CD4-positive, alpha-beta memory T cell (primary cell): ENCODE measurements at regions not wholly inside any gene's neighbourhood (a gene's known extent, or its start where the extent isn't known, plus 50 kb on each side); places are given as distances from the start of the nearest gene placed in this dataset.

Experiments
- CTCF ChIA-PET: fragments of 350-600 bp; sonication (Branson Sonifier 250); formaldehyde crosslinking; loops from one replicate; lab custom pipeline; 2021; ENCODE audit warnings: inconsistent platforms; ENCODE audit not compliant: partially characterized antibody; lab: Charles Lee
- POLR2A ChIA-PET: fragments of 350-600 bp; sonication (Branson Sonifier 250); formaldehyde crosslinking; loops from one replicate; lab custom pipeline; 2021; ENCODE audit not compliant: partially characterized antibody; lab: Charles Lee
- DNase-seq, 5 donors: peaks; one replicate each; pipeline versions ENCODE4 v3.0.0 to v3.0.0-alpha.2; 2020 to 2022; ENCODE audit warnings: mixed read lengths in 1 of 5
- H3K27ac ChIP-seq: one replicate; pipeline ENCODE4 v1.7.0; 2013; ENCODE audit warnings: low read depth, low read length
- H3K27me3 ChIP-seq: 2 replicates; pipeline ENCODE4 v1.7.0; 2013; ENCODE audit warnings: mild to moderate bottlenecking, low read length, moderate library complexity; ENCODE audit not compliant: insufficient read depth
- H3K36me3 ChIP-seq: 2 replicates; pipeline ENCODE4 v1.7.0; 2013; ENCODE audit warnings: mild to moderate bottlenecking, low read length, moderate library complexity; ENCODE audit not compliant: insufficient read depth
- H3K4me1 ChIP-seq: 2 replicates; pipeline ENCODE4 v1.7.0; 2013; ENCODE audit warnings: mild to moderate bottlenecking, low read length, moderate library complexity; ENCODE audit not compliant: insufficient read depth
- H3K4me3 ChIP-seq, 2 donors: one replicate each; pipeline ENCODE4 v1.7.0; 2013; ENCODE audit warnings: low read length in 2 of 2, mild to moderate bottlenecking in 1 of 2
- H3K9me3 ChIP-seq, 2 donors: one replicate each; pipeline ENCODE4 v1.7.0; 2013; ENCODE audit warnings: low read length in 2 of 2, control low read depth in 1 of 2; ENCODE audit not compliant: control insufficient read depth in 1 of 2
- H3K27ac Mint-ChIP-seq, 7 donors: one replicate each; pipeline ENCODE4 v1.8.0; 2020 to 2021; ENCODE audit warnings: mixed read lengths in 7 of 7, mild to moderate bottlenecking in 6 of 7, inconsistent platforms in 3 of 7, moderate library complexity in 3 of 7
- H3K27me3 Mint-ChIP-seq, 2 donors: one replicate each; pipeline ENCODE4 v1.8.0; 2020 to 2021; ENCODE audit warnings: mixed read lengths in 2 of 2
- H3K36me3 Mint-ChIP-seq, 2 donors: one replicate each; pipeline ENCODE4 v1.8.0; 2020 to 2021; ENCODE audit warnings: mixed read lengths in 2 of 2, inconsistent platforms in 1 of 2, mild to moderate bottlenecking in 1 of 2
- H3K4me1 Mint-ChIP-seq, 4 donors: one replicate each; pipeline ENCODE4 v1.8.0; 2020 to 2021; ENCODE audit warnings: mixed read lengths in 4 of 4, mild to moderate bottlenecking in 1 of 4
- H3K4me3 Mint-ChIP-seq, 8 donors: one replicate each; pipeline ENCODE4 v1.8.0; 2020 to 2021; ENCODE audit warnings: mixed read lengths in 8 of 8, mild to moderate bottlenecking in 7 of 8, moderate library complexity in 6 of 8, inconsistent platforms in 3 of 8
- H3K9me3 Mint-ChIP-seq, 8 donors: one replicate each; pipeline ENCODE4 v1.8.0; 2020 to 2021; ENCODE audit warnings: mixed read lengths in 8 of 8, mild to moderate bottlenecking in 5 of 8, inconsistent platforms in 3 of 8, moderate library complexity in 1 of 8
- intact Hi-C: fragments of 100-400 bp; cut with micrococcal nuclease; formaldehyde crosslinking; loops from one replicate; pipeline ENCODE4 v1.15.1; 2023

- Histone ChIP-seq H3K9me3 (no peaks in the 10 kb centered on the region), H3K27ac (no peak overlapping the region), H3K36me3 (no peaks in the 10 kb centered on the region), H3K4me3 (no peak overlapping the region), H3K27me3 (no peaks in the 10 kb centered on the region), H3K4me1 (no peaks in the 10 kb centered on the region)
- Mint-ChIP-seq H3K27ac (no peak overlapping the region), H3K4me3 (no peak overlapping the region), H3K4me1 (no peaks in the 10 kb centered on the region), H3K36me3 (no peaks in the 10 kb centered on the region), H3K9me3 (peaks cover 2 to 19% (median 4%) of the 10 kb centered on the region in 8 donors), H3K27me3 (no peaks in the 10 kb centered on the region)
- intact Hi-C loops: no loop called here
- ChIA-PET CTCF (no interaction called here), POLR2A (no interaction called here)
- no peak for DNase-seq
These were observed 792.0 kb downstream of the MED13L start for GRCh38 chr12:115485503-115485902.

DNA sequence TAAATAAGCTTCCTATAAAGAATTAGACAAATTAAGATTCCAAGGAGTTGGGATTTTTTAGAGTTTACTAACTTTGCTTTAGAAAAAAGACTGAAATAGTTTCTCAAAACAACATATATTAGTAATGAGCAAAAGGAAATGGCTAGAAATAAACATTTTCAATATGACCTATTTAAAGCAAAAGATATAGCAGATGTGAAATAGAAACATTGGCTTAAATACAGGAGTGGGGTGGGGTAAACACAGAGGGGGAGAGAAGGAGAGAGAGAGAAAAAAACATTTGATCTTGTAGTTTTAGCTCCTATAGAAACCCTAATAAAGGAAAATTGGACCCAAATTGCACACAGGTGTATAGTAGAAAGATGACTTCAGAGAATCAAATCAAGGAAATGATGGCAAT is 794.5 kb downstream of the MED13L start:
- ChIA-PET POLR2A (no interaction called here), CTCF (no interaction called here)
- H3K9me3 ChIP-seq: no peaks in the 10 kb centered on the region
- H3K27me3 ChIP-seq: no peaks in the 10 kb centered on the region
- intact Hi-C loops: no loop called here
- no peaks in the 10 kb centered on the region for H3K36me3 ChIP-seq
- H3K36me3 Mint-ChIP-seq: no peaks in the 10 kb centered on the region
- no peaks in the 10 kb centered on the region for H3K4me1 ChIP-seq
- no peaks in the 10 kb centered on the region for H3K27me3 Mint-ChIP-seq
- H3K27ac Mint-ChIP-seq: no peak overlapping the region
- no peaks in the 10 kb centered on the region for H3K4me1 Mint-ChIP-seq
- DNase-seq: no peak
- no peak overlapping the region for H3K27ac ChIP-seq
- no peak overlapping the region for H3K4me3 ChIP-seq
- peaks cover 3 to 16% (median 3%) of the 10 kb centered on the region in 8 donors for H3K9me3 Mint-ChIP-seq
- H3K4me3 Mint-ChIP-seq: no peak overlapping the region

DNA sequence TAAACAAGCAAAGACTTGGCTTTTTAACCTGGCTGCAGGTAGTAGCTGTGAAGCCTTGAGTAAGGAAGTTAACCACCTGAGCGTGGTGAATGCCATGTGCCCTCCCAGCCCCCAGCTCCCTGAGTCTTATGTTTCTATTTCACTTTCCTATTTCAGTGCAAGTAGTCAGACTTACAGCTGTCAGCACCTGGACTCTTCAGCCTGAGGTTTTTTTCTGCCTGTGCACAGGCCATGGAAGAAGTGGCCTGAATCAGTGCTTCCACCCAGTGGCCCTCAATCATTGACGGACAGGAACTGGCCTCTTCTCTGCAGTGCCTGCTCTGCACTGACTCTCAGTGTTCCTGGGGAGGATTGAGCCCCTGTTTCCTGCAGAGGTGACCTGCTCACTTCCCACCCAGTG is 796.4 kb downstream of the MED13L start:
- no peak for DNase-seq
- Histone ChIP-seq H3K9me3 (no peaks in the 10 kb centered on the region), H3K4me1 (no peaks in the 10 kb centered on the region), H3K27me3 (no peaks in the 10 kb centered on the region), H3K36me3 (no peaks in the 10 kb centered on the region), H3K27ac (no peak overlapping the region), H3K4me3 (no peak overlapping the region)
- ChIA-PET POLR2A (no interaction called here), CTCF (no interaction called here)
- Mint-ChIP-seq H3K27ac (no peak overlapping the region), H3K4me1 (no peaks in the 10 kb centered on the region), H3K4me3 (no peak overlapping the region), H3K9me3 (peaks cover 4 to 22% (median 7%) of the 10 kb centered on the region in 8 donors), H3K27me3 (no peaks in the 10 kb centered on the region), H3K36me3 (no peaks in the 10 kb centered on the region)
- intact Hi-C loops: no loop called here

DNA sequence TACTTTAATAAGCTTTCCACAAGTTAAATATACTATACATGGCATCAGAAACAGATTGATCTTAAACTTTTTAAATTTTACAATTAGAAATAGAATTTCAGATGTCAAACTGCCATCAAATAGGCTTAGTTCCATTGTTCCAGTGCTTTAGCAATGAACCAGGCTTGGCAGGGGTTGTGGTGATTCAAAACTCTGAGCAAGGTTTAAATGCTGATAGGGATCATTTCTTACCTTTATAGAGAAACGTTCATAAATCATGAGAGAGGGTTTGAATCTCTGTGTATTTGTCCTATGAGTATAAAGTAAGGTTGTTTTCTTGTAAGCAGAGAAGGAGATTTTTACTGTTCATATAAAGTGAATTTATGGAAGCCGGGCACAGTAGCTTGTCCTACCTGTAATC is 794.5 kb upstream of the TBX3 start:
- intact Hi-C loops: no loop called here
- Histone ChIP-seq H3K4me3 (no peak overlapping the region), H3K27ac (no peak overlapping the region), H3K36me3 (no peaks in the 10 kb centered on the region), H3K27me3 (no peaks in the 10 kb centered on the region), H3K4me1 (no peaks in the 10 kb centered on the region), H3K9me3 (no peaks in the 10 kb centered on the region)
- no peak for DNase-seq
- H3K4me3 Mint-ChIP-seq: no peak overlapping the region
- H3K27me3 Mint-ChIP-seq: no peaks in the 10 kb centered on the region
- peaks cover 5 to 17% (median 8%) of the 10 kb centered on the region in 8 donors for H3K9me3 Mint-ChIP-seq
- CTCF ChIA-PET: no interaction called here
- POLR2A ChIA-PET: no interaction called here
- no peaks in the 10 kb centered on the region for H3K4me1 Mint-ChIP-seq
- no peaks in the 10 kb centered on the region for H3K36me3 Mint-ChIP-seq
- no peak overlapping the region for H3K27ac Mint-ChIP-seq

DNA sequence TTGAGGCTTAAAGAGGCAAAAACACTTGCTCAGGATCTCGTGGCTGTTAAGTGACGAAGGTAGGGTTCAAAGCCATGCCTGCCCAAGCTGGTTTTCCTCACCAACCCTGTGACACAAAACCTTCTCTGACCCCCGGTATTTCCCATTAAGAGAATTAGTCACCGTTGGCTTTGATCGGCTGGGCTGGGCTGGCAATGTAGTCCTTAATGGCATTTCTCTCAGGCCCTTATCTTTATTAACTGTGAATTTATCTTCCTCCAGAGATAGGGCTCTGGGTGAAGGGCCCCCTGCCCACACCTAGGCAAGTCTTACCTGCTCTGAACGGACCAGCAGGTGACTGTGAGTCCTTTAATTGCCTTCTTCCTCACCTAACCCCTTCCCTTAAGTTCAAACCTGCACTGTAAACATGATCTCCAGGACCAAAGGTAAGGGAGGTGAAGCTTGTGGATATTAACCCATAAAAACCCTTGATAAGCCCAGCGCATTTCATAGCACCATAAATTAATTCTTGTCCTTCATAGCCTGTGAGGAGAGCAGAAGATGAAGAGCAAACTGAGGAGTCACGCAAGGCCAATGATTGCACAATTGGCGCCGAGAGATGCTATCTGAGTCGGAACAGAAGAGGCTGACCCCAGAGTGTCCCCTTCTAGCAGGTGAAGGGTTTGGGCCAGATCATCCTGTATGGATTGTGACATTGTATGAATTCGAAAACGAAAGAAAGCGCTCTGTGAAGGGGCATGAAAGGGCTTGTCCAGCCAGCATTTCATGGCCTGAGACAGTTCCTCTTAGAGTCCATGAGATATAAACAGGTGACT is 790.8 kb upstream of the TBX3 start:
- H3K4me1 ChIP-seq: no peaks in the 10 kb centered on the region
- H3K9me3 ChIP-seq: no peaks in the 10 kb centered on the region
- H3K36me3 Mint-ChIP-seq: no peaks in the 10 kb centered on the region
- no peak overlapping the region for H3K4me3 ChIP-seq
- no peak overlapping the region for H3K4me3 Mint-ChIP-seq
- ChIA-PET POLR2A (no interaction called here), CTCF (no interaction called here)
- DNase-seq: no peak
- peaks cover 2 to 11% (median 5%) of the 10 kb centered on the region in 8 donors for H3K9me3 Mint-ChIP-seq
- H3K27ac ChIP-seq: no peak overlapping the region
- intact Hi-C loops: no loop called here
- no peaks in the 10 kb centered on the region for H3K4me1 Mint-ChIP-seq
- no peaks in the 10 kb centered on the region for H3K27me3 ChIP-seq
- H3K36me3 ChIP-seq: no peaks in the 10 kb centered on the region
- H3K27ac Mint-ChIP-seq: no peak overlapping the region
- H3K27me3 Mint-ChIP-seq: no peaks in the 10 kb centered on the region

- Mint-ChIP-seq H3K36me3 (no peaks in the 10 kb centered on the region), H3K4me1 (no peaks in the 10 kb centered on the region), H3K27ac (no peak overlapping the region), H3K9me3 (peaks cover 2 to 14% (median 5%) of the 10 kb centered on the region in 8 donors), H3K4me3 (no peak overlapping the region), H3K27me3 (no peaks in the 10 kb centered on the region)
- no peaks in the 10 kb centered on the region for H3K4me1 ChIP-seq
- H3K9me3 ChIP-seq: no peaks in the 10 kb centered on the region
- H3K27ac ChIP-seq: no peak overlapping the region
- CTCF ChIA-PET: no interaction called here
- H3K36me3 ChIP-seq: no peaks in the 10 kb centered on the region
- intact Hi-C loops: no loop called here
- no peak overlapping the region for H3K4me3 ChIP-seq
- POLR2A ChIA-PET: no interaction called here
- H3K27me3 ChIP-seq: no peaks in the 10 kb centered on the region
- no peak for DNase-seq
These were observed 789.4 kb upstream of the TBX3 start for GRCh38 chr12:115473257-115473956.

DNA sequence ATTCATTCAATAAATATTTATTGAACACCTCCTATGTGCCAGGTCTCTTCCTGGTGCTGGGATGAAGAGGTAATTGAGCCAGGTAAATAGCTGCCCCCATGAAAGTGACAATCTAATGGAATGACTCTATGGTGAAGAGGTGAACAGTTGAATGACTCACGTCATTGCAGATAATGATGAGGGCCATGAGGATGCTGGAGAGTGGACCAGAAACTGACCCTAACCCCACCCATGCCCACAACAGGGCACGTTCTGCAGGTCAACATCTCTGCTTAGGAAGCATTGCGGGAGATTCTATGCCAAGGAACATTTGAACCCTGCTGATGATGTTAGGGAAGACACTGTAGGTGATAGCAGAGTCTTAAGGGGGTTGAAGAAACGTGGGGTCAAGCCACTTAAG is 788.9 kb upstream of the TBX3 start:
- Mint-ChIP-seq H3K36me3 (no peaks in the 10 kb centered on the region), H3K27ac (no peak overlapping the region), H3K4me1 (no peaks in the 10 kb centered on the region), H3K9me3 (peaks cover 2 to 13% (median 5%) of the 10 kb centered on the region in 8 donors), H3K27me3 (no peaks in the 10 kb centered on the region), H3K4me3 (no peak overlapping the region)
- ChIA-PET CTCF (no interaction called here), POLR2A (no interaction called here)
- DNase-seq: no peak
- Histone ChIP-seq H3K4me3 (no peak overlapping the region), H3K27ac (no peak overlapping the region), H3K9me3 (no peaks in the 10 kb centered on the region), H3K4me1 (no peaks in the 10 kb centered on the region), H3K36me3 (no peaks in the 10 kb centered on the region), H3K27me3 (no peaks in the 10 kb centered on the region)
- intact Hi-C loops: no loop called here
